HG02763 (cell line): ENCODE measurements at regions not wholly inside any gene's neighbourhood (a gene's known extent, or its start where the extent isn't known, plus 50 kb on each side); places are given as distances from the start of the nearest gene placed in this dataset.

Source experiments
- ATAC-seq: cut with Tn5 transposase; IDR thresholded peaks from one replicate; pipeline ENCODE4 v1.9.1; 2021; ENCODE audit warnings: mild to moderate bottlenecking, moderate library complexity; ENCODE audit not compliant: unreplicated experiment

DNA sequence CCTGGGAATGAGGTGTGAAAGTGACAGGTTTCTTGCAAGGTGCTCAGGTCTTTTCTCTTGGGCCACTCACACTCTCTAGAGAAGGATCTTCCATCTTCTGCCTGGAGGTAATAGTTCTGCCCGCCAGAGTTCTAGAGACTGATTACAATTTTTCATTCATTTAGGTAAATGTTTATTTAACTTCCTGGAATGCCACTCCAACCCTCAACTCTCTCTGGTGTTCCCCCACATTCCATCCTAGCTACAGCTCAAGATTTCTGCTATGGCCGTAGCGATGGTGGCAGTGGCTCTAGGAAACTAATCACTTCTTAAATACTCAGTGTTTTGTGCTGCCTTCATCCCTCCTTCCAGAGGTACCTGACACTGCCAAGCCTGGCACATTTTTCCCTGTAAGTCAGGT, 174.6 kb downstream of the WDR11 start:
- ATAC-seq = no peak

DNA sequence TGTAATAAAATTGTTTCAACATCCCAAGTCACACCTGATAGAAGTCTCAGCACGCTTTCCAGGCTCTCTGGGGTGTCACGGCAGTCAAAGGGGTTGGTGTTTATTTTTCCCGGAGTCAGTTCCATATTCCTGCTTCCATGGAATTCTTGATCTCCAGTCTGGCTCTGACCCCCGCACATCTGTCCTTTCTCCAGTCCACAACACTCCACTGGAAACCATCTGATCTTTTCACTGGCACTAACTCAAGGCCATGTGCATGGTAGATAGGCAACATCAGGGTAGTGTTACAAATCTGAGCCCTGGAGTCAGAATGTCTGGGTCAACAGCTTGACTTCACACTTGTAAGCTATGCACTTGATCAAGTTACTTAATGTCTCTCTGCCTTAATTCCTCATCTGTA, 176.2 kb downstream of the WDR11 start:
- no peak for ATAC-seq

DNA sequence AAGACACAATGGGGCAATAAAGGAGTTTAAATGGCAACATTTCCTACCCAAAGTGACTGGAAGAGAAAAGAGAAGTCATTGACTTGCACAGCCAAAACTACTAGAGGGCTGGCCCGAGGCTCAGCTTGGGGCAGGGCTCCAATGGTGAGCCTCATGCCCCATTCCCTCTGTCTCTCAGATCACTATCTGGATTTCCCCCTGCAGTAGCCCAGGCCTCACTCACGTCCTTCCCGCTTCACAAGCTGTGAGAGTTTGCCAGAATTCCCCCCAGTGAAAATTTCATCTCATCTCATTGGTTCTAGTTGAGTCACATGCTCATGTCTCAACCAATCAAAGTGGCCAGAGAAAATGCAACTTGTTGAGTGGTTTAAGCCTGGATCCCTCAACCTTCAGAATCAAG, 181.3 kb downstream of the WDR11 start:
- no peak for ATAC-seq

- no peak for ATAC-seq
Observed at GRCh38 chr10:121033366-121033765, 182.2 kb downstream of the WDR11 start.

DNA sequence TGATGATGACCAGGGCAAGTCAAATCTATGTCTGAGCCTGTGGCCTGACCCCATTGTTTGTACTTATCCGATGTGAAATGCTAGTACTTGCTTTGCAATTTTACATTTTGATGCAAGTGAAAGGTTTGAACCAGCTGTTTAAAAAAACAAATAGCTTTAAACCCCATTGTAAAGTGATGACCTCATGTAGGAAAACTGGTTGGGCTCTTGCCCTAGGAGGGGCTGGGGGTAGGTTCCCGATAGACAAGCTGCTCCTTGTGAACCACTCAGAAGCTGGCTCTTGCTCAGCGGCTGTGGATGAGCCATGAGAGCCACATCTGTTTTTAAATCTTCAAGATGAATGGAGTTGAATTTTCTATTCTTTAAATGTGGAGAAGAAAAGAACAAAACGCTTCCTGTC, 185.3 kb downstream of the WDR11 start:
- no peak for ATAC-seq

GRCh38 chr10:121041499-121041898, 190.3 kb downstream of the WDR11 start:
- ATAC-seq = no peak

GRCh38 chr10:121041906-121042305, 190.7 kb downstream of the WDR11 start:
- no peak for ATAC-seq

GRCh38 chr10:121042342-121042741, 191.2 kb downstream of the WDR11 start:
- no peak for ATAC-seq

DNA sequence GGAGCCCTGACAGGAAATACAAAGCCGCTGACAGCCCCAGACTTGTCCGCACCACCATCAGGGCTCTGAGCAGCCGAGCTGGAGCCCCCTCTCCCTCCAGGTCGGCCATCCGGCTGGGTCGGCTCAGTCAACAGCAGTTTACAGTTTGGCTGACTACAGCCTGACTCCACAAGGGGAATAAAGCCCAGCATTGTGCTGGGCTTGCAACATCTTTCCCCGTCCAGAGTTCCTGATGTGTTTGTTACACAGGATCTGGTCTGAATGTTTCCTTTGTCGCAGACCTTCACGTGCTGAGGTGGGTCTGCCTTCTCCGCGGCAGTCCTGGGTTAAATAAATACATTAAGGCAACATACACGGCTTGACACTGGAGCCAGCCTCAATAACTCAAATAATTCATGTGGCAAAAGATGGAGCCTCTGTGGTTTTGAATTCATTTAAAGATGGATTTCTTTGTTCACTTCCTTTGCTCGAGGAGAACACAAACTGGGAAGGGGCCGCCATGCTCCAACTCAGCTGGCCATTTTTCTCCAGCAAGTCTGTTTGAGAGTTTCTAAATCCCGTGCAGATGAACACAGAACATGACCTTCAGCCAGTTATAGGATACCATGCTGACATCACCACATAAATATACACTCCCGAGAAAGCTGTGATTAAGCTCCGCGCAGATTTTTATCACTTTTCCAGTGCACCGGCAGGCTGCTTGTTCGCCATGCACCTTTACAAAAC, 192.1 kb downstream of the WDR11 start:
- ATAC-seq = no peak

- no peak for ATAC-seq
Observed at GRCh38 chr10:121048749-121049148, 197.6 kb downstream of the WDR11 start.

DNA sequence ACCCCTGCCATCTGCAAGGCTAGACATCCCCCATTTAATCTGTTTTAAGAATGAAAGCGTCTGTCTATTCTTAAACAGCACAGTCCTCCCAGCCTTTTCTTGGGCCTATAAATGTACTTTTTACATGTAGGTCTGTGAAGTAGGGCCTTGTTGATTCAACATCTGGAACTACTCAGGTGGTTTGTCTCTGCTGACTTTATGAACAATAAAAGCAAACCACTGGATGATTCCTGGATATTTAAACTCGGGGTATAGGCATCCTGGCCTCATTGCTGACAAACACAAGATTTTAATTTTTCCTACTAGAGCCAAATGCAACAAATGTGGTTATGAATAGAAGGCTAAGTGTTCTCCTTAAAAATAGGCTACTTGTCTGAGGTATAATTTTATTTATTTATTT, 198.3 kb downstream of the WDR11 start:
- ATAC-seq = no peak

- ATAC-seq = no peak
Observed at GRCh38 chr10:121049923-121050322, 198.8 kb downstream of the WDR11 start.

DNA sequence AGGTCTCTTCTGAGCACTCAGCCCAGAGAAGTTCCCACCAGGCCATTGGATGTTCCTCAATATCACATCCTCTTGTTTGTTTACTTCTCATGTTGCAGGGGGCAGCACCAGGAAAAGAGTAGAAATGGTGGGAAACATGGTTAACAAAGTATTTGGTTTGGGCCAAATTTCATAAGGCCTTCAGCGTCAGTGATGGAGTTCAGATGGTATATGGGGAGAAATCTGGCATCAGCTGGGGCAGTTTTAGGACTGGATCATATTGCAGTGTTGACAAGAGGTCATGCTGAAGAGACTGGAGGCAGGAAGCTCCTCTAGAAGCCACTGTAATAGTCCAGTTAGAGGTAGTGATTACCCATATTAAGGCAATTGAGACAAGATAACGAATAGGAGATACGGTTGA, 200.0 kb downstream of the WDR11 start:
- no peak for ATAC-seq

GRCh38 chr10:121051696-121052279, 200.6 kb downstream of the WDR11 start:
- no peak for ATAC-seq

DNA sequence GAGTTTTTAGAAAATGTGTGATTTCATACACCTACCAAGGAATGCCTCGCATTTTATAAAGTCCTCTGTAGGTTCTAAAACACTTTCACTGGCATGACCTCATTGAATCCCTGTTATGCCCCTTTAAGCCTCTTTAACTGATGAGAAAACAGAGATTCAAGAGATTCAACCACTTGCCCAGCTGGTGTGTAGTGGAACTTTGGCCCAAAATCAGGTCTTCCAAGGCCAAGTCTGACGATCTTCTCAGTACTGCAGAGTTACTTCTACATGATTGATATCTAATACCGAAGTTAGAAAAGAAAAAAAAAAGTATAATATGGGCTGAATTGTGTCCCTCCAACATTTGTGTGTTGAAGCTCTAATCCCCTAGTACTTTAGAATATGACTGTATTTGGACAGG, 202.0 kb downstream of the WDR11 start:
- no peak for ATAC-seq

DNA sequence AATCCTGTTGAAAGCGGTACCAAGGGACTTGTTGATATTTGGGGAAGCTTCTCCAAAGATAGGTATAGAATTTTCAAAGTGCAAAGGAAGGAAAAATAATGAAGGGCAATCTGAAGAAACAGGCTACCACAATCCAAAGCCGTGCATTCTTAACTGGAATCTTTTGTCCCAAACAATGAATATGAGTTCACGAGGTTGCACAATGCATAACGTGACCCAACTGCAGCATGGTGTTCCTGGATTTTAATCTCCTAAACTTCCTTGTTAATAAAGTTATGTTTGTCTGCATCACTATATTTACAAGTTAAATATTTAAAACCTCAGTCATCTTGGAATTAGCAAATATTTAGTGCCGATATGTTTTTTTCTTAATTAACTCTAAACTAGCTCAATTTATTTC, 203.7 kb downstream of the WDR11 start:
- no peak for ATAC-seq

DNA sequence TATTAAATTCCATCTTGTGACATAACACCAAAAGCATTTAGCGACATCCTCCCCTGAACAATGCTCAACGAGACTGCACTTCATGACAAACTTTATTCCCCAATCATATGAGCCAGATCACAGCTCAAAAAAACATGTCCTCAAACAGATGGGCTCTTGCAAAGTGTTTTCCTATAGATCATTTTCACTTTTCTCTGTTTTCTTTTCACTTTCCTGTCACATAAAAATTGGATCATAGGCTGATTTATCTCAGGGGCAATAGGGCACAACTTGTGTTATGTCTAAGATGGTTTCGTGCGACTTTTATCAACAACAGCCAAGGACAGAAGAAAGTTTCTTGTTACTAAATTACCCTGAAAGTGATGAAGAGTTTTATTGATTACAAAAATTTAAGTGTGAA, 206.1 kb downstream of the WDR11 start:
- no peak for ATAC-seq

- no peak for ATAC-seq
Observed at GRCh38 chr10:121058082-121058481, 206.9 kb downstream of the WDR11 start.

DNA sequence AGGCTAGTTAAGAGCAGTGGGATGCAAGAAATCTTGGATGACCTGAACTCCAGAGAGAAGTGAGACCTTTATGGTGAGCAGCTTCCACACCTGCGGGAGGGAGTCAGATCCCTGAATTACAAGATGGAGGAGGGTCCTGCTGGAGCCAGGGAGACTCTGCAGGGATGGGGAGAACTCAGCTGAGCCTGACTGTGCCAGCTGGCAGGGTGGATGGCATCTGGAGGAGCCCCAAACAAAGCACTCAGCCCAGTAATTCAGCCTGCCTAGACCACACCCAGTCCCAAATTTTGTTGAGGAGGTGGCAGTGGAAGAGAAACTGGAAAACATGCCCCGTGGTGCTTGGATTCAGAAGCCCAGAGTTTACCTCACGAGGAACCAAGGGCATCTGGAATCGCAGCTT, 208.2 kb downstream of the WDR11 start:
- ATAC-seq = no peak

DNA sequence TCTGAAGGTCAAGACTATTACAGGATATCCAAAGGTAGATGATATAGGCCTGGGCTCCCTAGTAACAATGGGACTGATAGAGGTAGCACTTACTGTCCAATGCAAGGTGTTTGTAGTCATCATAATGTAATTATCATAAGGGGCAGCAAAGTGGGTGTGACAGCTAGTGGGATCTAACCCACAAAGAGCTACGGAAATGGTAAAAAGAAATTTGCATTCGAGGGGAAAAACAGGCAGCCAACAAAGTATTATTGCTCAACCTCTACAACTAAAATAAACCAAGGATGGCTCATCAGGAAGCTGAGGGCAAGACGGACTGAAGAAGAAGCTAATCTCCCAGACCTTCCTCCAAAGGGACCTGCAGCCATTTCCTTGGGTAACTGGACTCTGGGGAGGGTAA, 211.0 kb downstream of the WDR11 start:
- no peak for ATAC-seq

GRCh38 chr10:121063744-121064143, 212.6 kb downstream of the WDR11 start:
- ATAC-seq = no peak

DNA sequence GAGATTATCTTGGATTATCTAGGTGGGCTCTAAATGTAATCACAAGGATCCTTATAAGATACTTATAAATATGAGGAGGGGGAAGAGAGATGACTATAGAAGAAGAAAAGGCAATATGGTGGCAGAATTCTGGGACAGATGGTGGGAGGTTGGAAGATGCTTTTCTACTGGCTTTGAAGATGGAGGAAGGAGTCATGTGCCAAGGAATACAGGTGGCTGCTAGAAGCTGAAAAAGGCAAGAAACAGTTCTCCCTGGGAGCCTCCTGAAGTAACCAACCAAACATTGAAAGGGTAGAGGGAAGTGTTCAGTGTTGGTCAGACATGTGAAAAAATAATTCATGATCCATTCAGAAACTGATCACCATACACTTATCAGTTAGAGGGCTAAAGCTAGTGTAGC, 213.3 kb downstream of the WDR11 start:
- no peak for ATAC-seq

DNA sequence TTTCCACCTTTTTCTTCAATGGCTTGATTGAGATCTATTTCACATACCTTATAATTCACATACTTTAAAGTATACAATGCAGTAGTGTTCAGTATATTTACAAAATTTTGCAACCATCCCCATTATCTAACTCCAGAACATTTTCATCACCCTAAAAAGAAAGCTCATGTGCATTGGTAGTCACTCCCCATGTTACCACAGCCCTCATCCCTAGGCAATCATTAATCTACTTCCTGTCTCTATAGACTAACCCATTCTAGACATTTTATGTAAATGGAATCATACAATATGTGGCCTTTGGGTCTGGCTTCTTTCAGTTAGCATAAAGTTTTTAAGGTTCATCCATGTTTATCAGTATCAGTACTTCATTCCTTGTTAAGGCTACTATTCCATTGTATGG, 214.2 kb downstream of the WDR11 start:
- ATAC-seq = no peak
